Neural progenitor cell (in vitro differentiated cells): ENCODE measurements at regions not wholly inside any gene's neighbourhood (a gene's known extent, or its start where the extent isn't known, plus 50 kb on each side); places are given as distances from the start of the nearest gene placed in this dataset.
"Not testable (repeated sequence)": the region's sequence is repeated elsewhere in the genome, so short reads cannot be mapped to it uniquely, and the experiment has no call there.

Source experiments
- CTCF ChIP-seq: fragments of 200-600 bp; sonication (generic); IDR thresholded peaks from 2 replicates; pipeline ENCODE4 v1.5.1; 2017; ENCODE audit warnings: antibody characterized with exemption, mild to moderate bottlenecking
- EZH2 ChIP-seq: fragments of 200-600 bp; sonication (generic); IDR thresholded peaks from 2 replicates; pipeline ENCODE4 v1.6.1; 2017; ENCODE audit warnings: antibody characterized with exemption, mild to moderate bottlenecking, moderate library complexity

- TF ChIP-seq EZH2, CTCF: not testable (repeated sequence)
Observed at GRCh38 chr6:135565605-135566004, 68.1 kb upstream of the AHI1 start.
